RWPE2 (cell line): ENCODE measurements at regions not wholly inside any gene's neighbourhood (a gene's known extent, or its start where the extent isn't known, plus 50 kb on each side); places are given as distances from the start of the nearest gene placed in this dataset.
"Not testable (repeated sequence)": the region's sequence is repeated elsewhere in the genome, so short reads cannot be mapped to it uniquely, and the experiment has no call there.

Experiments
- ATAC-seq: fragments of 200-7000 bp; cut with Tn5 transposase; 3 replicates; pipeline ENCODE4 v1.9.1; 2021; ENCODE audit warnings: low read depth
- DNase-seq: peaks from one replicate; pipeline ENCODE4 v3.0.0-alpha.2; 2020; ENCODE audit warnings: low spot score
- H3K27ac ChIP-seq: fragments of 450-650 bp; 2 replicates; pipeline ENCODE4 v1.5.1; 2017; ENCODE audit warnings: mild to moderate bottlenecking; ENCODE audit not compliant: poor library complexity, severe bottlenecking
- H3K27me3 ChIP-seq: fragments of 250-450 bp; sonication (Bioruptor Pico); 2 replicates; pipeline ENCODE4 v1.5.1; 2021; ENCODE audit warnings: mild to moderate bottlenecking, moderate library complexity; ENCODE audit not compliant: insufficient read depth, poor library complexity, severe bottlenecking
- H3K36me3 ChIP-seq: fragments of 250-450 bp; sonication (Bioruptor Pico); 2 replicates; pipeline ENCODE4 v1.5.1; 2020; ENCODE audit warnings: low read depth, mild to moderate bottlenecking, moderate library complexity
- H3K4me1 ChIP-seq: fragments of 250-450 bp; sonication (Bioruptor Pico); 2 replicates; pipeline ENCODE4 v1.5.1; 2021; ENCODE audit warnings: mild to moderate bottlenecking, moderate library complexity; ENCODE audit not compliant: insufficient read depth, poor library complexity, severe bottlenecking
- H3K4me3 ChIP-seq: fragments of 250-450 bp; sonication (Bioruptor Pico); 2 replicates; pipeline ENCODE4 v1.5.1; 2021; ENCODE audit warnings: mild to moderate bottlenecking, moderate library complexity; ENCODE audit not compliant: severe bottlenecking
- H3K9me3 ChIP-seq: fragments of 250-450 bp; sonication (Bioruptor Pico); 2 replicates; pipeline ENCODE4 v1.5.1; 2021; ENCODE audit warnings: mild to moderate bottlenecking, moderate library complexity; ENCODE audit not compliant: severe bottlenecking
- TF ChIP-seq, protein P1 (sequence below): fragments of 450-650 bp; IDR thresholded peaks from one replicate; pipeline ENCODE4 v1.5.1; 2017; ENCODE audit warnings: mild to moderate bottlenecking, moderate library complexity; ENCODE audit not compliant: poor library complexity, severe bottlenecking

DNA sequence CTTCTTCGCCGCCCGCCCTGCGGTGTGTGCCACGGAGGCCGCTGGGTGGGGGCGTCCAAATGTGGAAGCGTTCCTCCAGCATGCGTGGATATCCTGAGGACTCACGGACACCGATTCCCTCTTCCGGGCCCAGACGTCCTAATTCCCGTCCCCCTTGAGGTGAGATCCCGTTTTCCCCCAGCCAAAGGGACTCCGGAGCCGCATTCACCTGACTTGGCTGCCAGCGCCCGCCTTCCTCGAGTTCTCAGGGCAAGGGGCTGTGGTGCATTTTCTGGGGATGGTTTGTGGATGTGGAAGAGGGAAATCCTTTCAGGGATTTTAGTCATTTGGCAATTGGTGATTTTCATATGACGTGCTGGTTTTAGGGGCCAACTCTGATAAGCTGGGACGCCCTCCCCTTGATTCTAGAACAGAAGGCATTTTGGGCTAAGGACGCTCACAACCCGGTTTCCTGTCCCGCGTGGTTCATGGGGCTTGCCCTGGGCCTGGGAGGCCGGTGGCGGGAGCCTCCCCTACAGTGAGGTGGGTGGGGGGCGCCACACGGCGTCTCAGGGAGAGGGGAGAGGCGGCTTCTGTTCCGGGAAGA, 165.4 kb downstream of the ACTR3B start:
- no peak for ATAC-seq
- H3K4me1 ChIP-seq: no peaks in the 10 kb centered on the region
- TF ChIP-seq, protein P1, sequence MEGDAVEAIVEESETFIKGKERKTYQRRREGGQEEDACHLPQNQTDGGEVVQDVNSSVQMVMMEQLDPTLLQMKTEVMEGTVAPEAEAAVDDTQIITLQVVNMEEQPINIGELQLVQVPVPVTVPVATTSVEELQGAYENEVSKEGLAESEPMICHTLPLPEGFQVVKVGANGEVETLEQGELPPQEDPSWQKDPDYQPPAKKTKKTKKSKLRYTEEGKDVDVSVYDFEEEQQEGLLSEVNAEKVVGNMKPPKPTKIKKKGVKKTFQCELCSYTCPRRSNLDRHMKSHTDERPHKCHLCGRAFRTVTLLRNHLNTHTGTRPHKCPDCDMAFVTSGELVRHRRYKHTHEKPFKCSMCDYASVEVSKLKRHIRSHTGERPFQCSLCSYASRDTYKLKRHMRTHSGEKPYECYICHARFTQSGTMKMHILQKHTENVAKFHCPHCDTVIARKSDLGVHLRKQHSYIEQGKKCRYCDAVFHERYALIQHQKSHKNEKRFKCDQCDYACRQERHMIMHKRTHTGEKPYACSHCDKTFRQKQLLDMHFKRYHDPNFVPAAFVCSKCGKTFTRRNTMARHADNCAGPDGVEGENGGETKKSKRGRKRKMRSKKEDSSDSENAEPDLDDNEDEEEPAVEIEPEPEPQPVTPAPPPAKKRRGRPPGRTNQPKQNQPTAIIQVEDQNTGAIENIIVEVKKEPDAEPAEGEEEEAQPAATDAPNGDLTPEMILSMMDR: no peak
- H3K36me3 ChIP-seq: no peaks in the 10 kb centered on the region
- no peak for DNase-seq
- H3K27me3 ChIP-seq: peaks cover 21% of the 10 kb centered on the region
- no peaks in the 10 kb centered on the region for H3K9me3 ChIP-seq
- H3K4me3 ChIP-seq: no peak overlapping the region
- no peak overlapping the region for H3K27ac ChIP-seq

DNA sequence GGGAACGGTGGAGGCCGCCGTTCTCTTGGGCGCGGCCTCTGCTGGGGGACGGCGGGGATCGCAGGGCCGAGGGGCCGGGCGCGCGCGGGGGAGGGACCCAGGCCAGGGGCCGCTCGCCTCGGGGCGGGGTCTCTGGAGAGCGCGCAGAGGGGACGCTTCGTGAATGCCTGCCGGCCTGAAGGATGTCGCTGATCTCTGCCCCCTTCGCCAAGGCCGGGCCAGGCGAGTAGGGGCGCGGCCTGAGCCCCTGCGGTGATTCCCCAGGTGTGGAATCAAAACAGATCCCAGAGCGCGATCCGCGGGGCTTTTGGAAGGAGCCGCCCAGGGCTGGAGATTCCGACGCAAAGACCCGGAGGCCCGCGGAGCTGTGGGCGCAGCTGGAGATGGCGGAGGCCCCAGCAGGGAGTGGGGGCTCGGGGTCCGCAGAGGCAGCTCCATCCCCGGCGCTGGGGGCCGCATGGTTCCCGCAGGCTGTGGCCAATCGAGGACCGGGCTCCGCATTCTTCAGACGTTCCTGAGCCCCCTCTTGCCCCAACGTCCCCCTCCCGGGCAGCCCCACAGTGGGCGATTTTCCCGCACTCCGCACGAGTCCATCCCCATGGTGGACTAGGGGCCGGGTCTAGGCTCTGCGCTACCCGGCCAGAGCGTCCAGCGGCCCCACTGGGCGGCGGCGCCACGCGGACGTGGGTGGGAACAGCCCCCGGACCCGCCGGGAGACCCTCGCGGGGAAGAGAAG, 166.0 kb downstream of the ACTR3B start:
- no peaks in the 10 kb centered on the region for H3K9me3 ChIP-seq
- DNase-seq: no peak
- H3K27ac ChIP-seq: no peak overlapping the region
- peak; percentile 36; the same call in 1 of the 3 replicates for ATAC-seq
- TF ChIP-seq, protein P1: no peak
- no peaks in the 10 kb centered on the region for H3K4me1 ChIP-seq
- H3K36me3 ChIP-seq: no peaks in the 10 kb centered on the region
- H3K4me3 ChIP-seq: no peak overlapping the region
- H3K27me3 ChIP-seq: peaks cover 21% of the 10 kb centered on the region

DNA sequence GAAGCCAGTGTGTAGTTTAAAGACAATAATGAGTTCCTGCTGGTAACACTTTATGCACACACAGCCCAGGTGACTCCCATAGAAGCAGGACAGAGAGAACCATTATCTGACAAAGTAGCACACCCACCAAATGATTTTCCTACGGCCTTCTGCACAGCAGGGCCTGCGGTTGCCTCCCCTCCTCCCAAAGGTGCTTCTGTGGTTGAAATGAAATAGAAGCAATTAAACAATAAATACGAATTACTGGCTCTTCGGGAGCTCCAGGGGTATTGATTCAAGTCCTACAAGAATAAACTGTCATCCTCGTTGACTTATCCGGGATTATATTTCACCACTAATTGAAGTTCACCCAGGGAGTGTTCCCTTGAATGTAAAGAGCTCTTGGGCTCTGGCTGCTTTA, 172.1 kb downstream of the ACTR3B start:
- TF ChIP-seq, protein P1: no peak
- Histone ChIP-seq H3K9me3 (no peaks in the 10 kb centered on the region), H3K4me3 (no peak overlapping the region), H3K27me3 (peaks cover 1% of the 10 kb centered on the region), H3K36me3 (no peaks in the 10 kb centered on the region), H3K4me1 (no peaks in the 10 kb centered on the region), H3K27ac (no peak overlapping the region)
- DNase-seq (no peak), ATAC-seq (no peak)

DNA sequence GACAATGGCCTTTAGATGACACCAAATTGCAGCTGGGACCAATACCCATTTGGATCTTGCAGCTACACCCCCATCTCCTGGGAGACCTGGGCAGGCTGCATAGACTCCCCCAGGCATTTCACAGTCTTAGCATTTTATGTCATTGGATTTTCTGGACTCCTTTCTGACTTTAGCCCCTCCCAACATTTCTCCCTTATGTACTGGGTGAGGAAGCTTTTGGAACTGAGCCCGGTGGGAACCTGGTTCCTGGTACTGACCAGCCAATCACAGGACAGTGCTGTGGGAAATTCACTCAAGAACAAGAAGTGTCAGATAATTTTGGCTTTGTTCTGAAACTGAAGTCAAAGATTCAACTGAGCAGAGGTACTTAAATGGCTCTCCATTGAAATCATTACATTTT, 177.7 kb downstream of the ACTR3B start:
- DNase-seq (no peak), ATAC-seq (no peak)
- H3K4me3 ChIP-seq: no peak overlapping the region
- no peak overlapping the region for H3K27ac ChIP-seq
- H3K36me3 ChIP-seq: no peaks in the 10 kb centered on the region
- TF ChIP-seq, protein P1: no peak
- H3K9me3 ChIP-seq: no peaks in the 10 kb centered on the region
- no peaks in the 10 kb centered on the region for H3K4me1 ChIP-seq
- H3K27me3 ChIP-seq: no peaks in the 10 kb centered on the region

DNA sequence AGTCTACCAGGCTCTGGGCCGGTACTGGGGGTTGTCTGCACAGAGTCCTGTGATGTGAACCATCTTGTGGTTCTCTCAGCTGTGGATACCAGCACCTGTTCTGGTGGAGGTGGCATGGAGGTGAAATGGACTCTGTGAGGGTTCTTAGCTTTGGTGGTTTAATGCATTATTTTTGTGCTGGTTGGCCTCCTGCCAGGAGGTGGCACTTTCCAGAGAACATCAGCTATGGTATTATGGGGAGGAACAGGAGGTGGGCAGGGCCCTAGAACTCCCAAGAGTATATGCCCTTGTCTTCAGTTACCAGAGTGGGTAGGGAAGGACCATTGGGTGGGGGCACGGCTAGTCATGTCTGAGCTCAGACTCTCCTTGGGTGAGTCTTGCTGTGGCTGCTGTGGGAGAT, 187.1 kb downstream of the ACTR3B start:
- not testable (repeated sequence) for H3K27ac ChIP-seq, H3K27me3 ChIP-seq, H3K4me1 ChIP-seq, ATAC-seq, H3K4me3 ChIP-seq, H3K36me3 ChIP-seq, H3K9me3 ChIP-seq, DNase-seq
